ENCODE measurements at regions not wholly inside any gene's neighbourhood (a gene's known extent, or its start where the extent isn't known, plus 50 kb on each side); places are given as distances from the start of the nearest gene placed in this dataset.

- Histone ChIP-seq H2AFZ (ENCODE audit: low read length) (no peak overlapping the region), H3K23me2 (ENCODE audit: insufficient read length, low read depth, low read length, poor library complexity, severe bottlenecking) (no peaks in the 10 kb centered on the region), H4K91ac (ENCODE audit: insufficient read length, low read depth, low read length) (no peak overlapping the region), H3K56ac (ENCODE audit: insufficient read length, low read depth, low read length) (no peak overlapping the region), H2BK12ac (ENCODE audit: insufficient read length, low read depth, low read length) (no peak overlapping the region), H3K79me1 (ENCODE audit: insufficient read depth, low read depth, low read length, poor library complexity, severe bottlenecking) (no peaks in the 10 kb centered on the region), H2BK20ac (ENCODE audit: low read depth, low read length, poor library complexity, severe bottlenecking) (no peak overlapping the region), H2BK5ac (ENCODE audit: insufficient read length, low read length) (no peak overlapping the region), H3K14ac (ENCODE audit: insufficient read depth, low read length) (no peak overlapping the region), H4K8ac (replicated peaks; ENCODE audit: insufficient read length, low read depth, low read length) (no peak overlapping the region), H4K5ac (ENCODE audit: insufficient read length, low read depth, low read length) (no peak overlapping the region), H3K18ac (ENCODE audit: insufficient read length, low read depth, low read length) (no peak overlapping the region), H4K20me1 (ENCODE audit: control insufficient read depth, insufficient read depth, insufficient read length) (no peaks in the 10 kb centered on the region), H2BK15ac (ENCODE audit: low read depth, low read length) (no peak overlapping the region), H3K9me3 (ENCODE audit: control insufficient read depth, low read depth, low read length) (no peaks in the 10 kb centered on the region), H3K79me2 (ENCODE audit: insufficient read depth, low read length) (no peaks in the 10 kb centered on the region), H2AK5ac (ENCODE audit: insufficient read length, low read length) (no peak overlapping the region), H3T11ph (ENCODE audit: low read length) (no peak overlapping the region), H3K4me1 (ENCODE audit: insufficient read depth, low read length) (no peaks in the 10 kb centered on the region), H2BK120ac (ENCODE audit: low read depth, low read length, poor library complexity, severe bottlenecking) (no peak overlapping the region), H3K9ac (ENCODE audit: extremely low read depth, insufficient read length, low read length) (no peak overlapping the region), H3K4me2 (ENCODE audit: insufficient read depth, insufficient read length, low read length) (no peak overlapping the region), H3K27me3 (ENCODE audit: insufficient read depth, low read length) (no peaks in the 10 kb centered on the region), H3K23ac (ENCODE audit: insufficient read length, low read depth, low read length) (no peak overlapping the region), H3K4ac (ENCODE audit: low read depth, low read length) (no peak overlapping the region), H3K27ac (ENCODE audit: insufficient read length, low read depth, low read length) (no peak overlapping the region)
- Mint-ChIP-seq H3K4me3 (no peak overlapping the region), H3K27ac (no peak overlapping the region), H3K27me3 (ENCODE audit: low read depth) (no peaks in the 10 kb centered on the region), H3K36me3 (ENCODE audit: insufficient read depth in 1 of 3, low read depth in 3 of 3) (no peaks in the 10 kb centered on the region), H3K4me1 (peaks cover 0 to 6% of the 10 kb centered on the region in 2 experiments; a peak in 1 of 4 replicates), H3K9me3 (peaks cover 0 to 2% of the 10 kb centered on the region in 2 experiments; a peak in 1 of 5 replicates)
- no peak for DNase-seq
- TF ChIP-seq CTCF (conservative IDR thresholded peaks at IDR 0.05), result no peak
- no CpG with 5 or more reads among the region's 2 CpGs for WGBS (ENCODE audit: extremely low coverage, insufficient read length, low lambda C conversion rate)
These were observed 74.3 kb downstream of the RPS12 start for GRCh38 chr6:132888701-132889100.
